HCT116 (cell line): ENCODE measurements at regions not wholly inside any gene's neighbourhood (a gene's known extent, or its start where the extent isn't known, plus 50 kb on each side); places are given as distances from the start of the nearest gene placed in this dataset.

Experiments
- ATAC-seq: fragments of 200-7000 bp; cut with Tn5 transposase; 2 replicates; pipeline ENCODE4 v1.9.1; 2020; ENCODE audit warnings: mild to moderate bottlenecking, moderate library complexity
- BruUV-seq: library from RNA; stranded (reverse); fragments of 400-500 nt; replicated peaks from 2 replicates; lab custom pipeline; 2021; lab: Mats Ljungman, UMichigan
- CTCF ChIA-PET: fragments of 300-600 bp; sonication (Branson Sonifier 250); formaldehyde crosslinking; loops from one replicate; lab custom pipeline; 2021; ENCODE audit warnings: antibody characterized with exemption; lab: Charles Lee
- POLR2A ChIA-PET: fragments of 300-600, 350-600 bp; sonication (Branson Sonifier 250); formaldehyde crosslinking; loops from one replicate; lab custom pipeline; 2021; ENCODE audit warnings: antibody characterized with exemption; lab: Charles Lee
- RAD21 ChIA-PET, 2 experiments: fragments of 300-600 bp; sonication (Branson Sonifier 250); formaldehyde crosslinking; loops; one replicate each; lab custom pipeline; 2023; ENCODE audit warnings: low total read pairs in 2 of 2; ENCODE audit not compliant: uncharacterized antibody in 2 of 2, unreplicated experiment in 2 of 2, low non-redundant PET in 1 of 2; lab: Charles Lee
- DNase-seq: peaks from one replicate; pipeline ENCODE4 v3.0.0-alpha.2; 2010; ENCODE audit warnings: low read depth, low spot score
- H2AFZ ChIP-seq: fragments of 200-600 bp; shearing (Covaris generic), sonication (generic); 2 replicates; pipeline ENCODE4 v1.6.1; 2017; ENCODE audit warnings: low read depth, mixed run types, mixed read lengths, antibody characterized with exemption, low read length; ENCODE audit not compliant: poor library complexity, severe bottlenecking
- H3K27ac ChIP-seq: 2 replicates; pipeline ENCODE4 v1.5.1; 2012; ENCODE audit warnings: low read depth, low read length
- H3K27me3 ChIP-seq: fragments of 200-600 bp; sonication (generic); 2 replicates; pipeline ENCODE4 v1.6.1; 2016; ENCODE audit warnings: mixed run types, low read length, mixed read lengths; ENCODE audit not compliant: insufficient read depth
- H3K36me3 ChIP-seq, 2 experiments: fragments of 200-500 bp in 1 of 2; fragments of 200-600 bp in 1 of 2; sonication (Bioruptor generic) in 1 of 2; sonication (generic) in 1 of 2; 2 replicates each; pipeline versions ENCODE4 v1.5.1 to v1.6.1; 2014 to 2016; ENCODE audit warnings: low read length in 2 of 2, inconsistent platforms in 1 of 2, mixed read lengths in 1 of 2, mixed run types in 1 of 2; ENCODE audit not compliant: insufficient read depth in 2 of 2, control insufficient read depth in 1 of 2
- H3K4me1 ChIP-seq, 2 experiments: fragments of 200-600 bp in 1 of 2; sonication (generic) in 1 of 2; 2 replicates each; pipeline versions ENCODE4 v1.5.1 to v1.6.1; 2012 to 2017; ENCODE audit warnings: low read length in 2 of 2, inconsistent platforms in 1 of 2, mild to moderate bottlenecking in 1 of 2, mixed read lengths in 1 of 2, mixed run types in 1 of 2, moderate library complexity in 1 of 2; ENCODE audit not compliant: insufficient read depth in 2 of 2, control insufficient read depth in 1 of 2
- H3K4me2 ChIP-seq: fragments of 200-600 bp; sonication (generic); 2 replicates; pipeline ENCODE4 v1.6.1; 2017; ENCODE audit warnings: mixed run types, low read length, mixed read lengths
- H3K4me3 ChIP-seq, 2 experiments: fragments of 200-600 bp in 1 of 2; sonication (generic) in 1 of 2; replicated peaks in 1 of 2; 2 replicates each; pipeline ENCODE4 v1.5.1; 2011 to 2016; ENCODE audit warnings: low read length in 2 of 2, control low read depth in 1 of 2, low read depth in 1 of 2, mild to moderate bottlenecking in 1 of 2, mixed read lengths in 1 of 2, mixed run types in 1 of 2
- H3K79me2 ChIP-seq: fragments of 200-600 bp; sonication (generic); 2 replicates; pipeline ENCODE4 v1.6.1; 2017; ENCODE audit warnings: mild to moderate bottlenecking, mixed run types, low read length, moderate library complexity, mixed read lengths; ENCODE audit not compliant: insufficient read depth
- H3K9ac ChIP-seq: fragments of 200-600 bp; sonication (generic); 2 replicates; pipeline ENCODE4 v1.6.1; 2016; ENCODE audit warnings: low read length, mixed read lengths
- H3K9me2 ChIP-seq: fragments of 200-600 bp; sonication (generic), shearing (Covaris generic); 2 replicates; pipeline ENCODE4 v1.6.1; 2017; ENCODE audit warnings: mixed run types, mild to moderate bottlenecking, moderate library complexity; ENCODE audit not compliant: insufficient read depth
- H3K9me3 ChIP-seq, 2 experiments: fragments of 200-500 bp in 1 of 2; fragments of 200-600 bp in 1 of 2; sonication (Bioruptor generic) in 1 of 2; sonication (generic) in 1 of 2; 2 replicates each; pipeline ENCODE4 v1.6.1; 2014 to 2017; ENCODE audit warnings: low read length in 2 of 2, mixed read lengths in 2 of 2, inconsistent platforms in 1 of 2, low read depth in 1 of 2, mild to moderate bottlenecking in 1 of 2, mixed run types in 1 of 2, moderate library complexity in 1 of 2; ENCODE audit not compliant: control insufficient read depth in 1 of 2, insufficient read depth in 1 of 2
- H4K20me1 ChIP-seq: fragments of 200-600 bp; sonication (generic), shearing (Covaris generic); 2 replicates; pipeline ENCODE4 v1.6.1; 2017; ENCODE audit warnings: mixed run types, mild to moderate bottlenecking, moderate library complexity; ENCODE audit not compliant: insufficient read depth
- CEBPB ChIP-seq: IDR thresholded peaks from 2 replicates; pipeline ENCODE4 v1.6.1; 2012; ENCODE audit warnings: low read depth
- EGR1 ChIP-seq: IDR thresholded peaks from 2 replicates; pipeline ENCODE4 v1.6.1; 2012; ENCODE audit warnings: low read depth
- ELF1 ChIP-seq: IDR thresholded peaks from 2 replicates; pipeline ENCODE4 v1.6.1; 2012; ENCODE audit warnings: low read depth, borderline replicate concordance
- EZH2 ChIP-seq: fragments of 200-600 bp; sonication (generic); IDR thresholded peaks from 2 replicates; pipeline ENCODE4 v1.6.1; 2017; ENCODE audit warnings: antibody characterized with exemption, mixed run types
- EZH2phosphoT487 ChIP-seq: fragments of 200-600 bp; IDR thresholded peaks from 2 replicates; pipeline ENCODE4 v1.6.1; 2018; ENCODE audit warnings: antibody characterized with exemption, borderline replicate concordance
- FOSL1 ChIP-seq: IDR thresholded peaks from 2 replicates; pipeline ENCODE4 v1.6.1; 2012; ENCODE audit warnings: low read depth
- JUND ChIP-seq: IDR thresholded peaks from 2 replicates; pipeline ENCODE4 v1.6.1; 2012
- POLR2A ChIP-seq: IDR thresholded peaks from 2 replicates; pipeline ENCODE4 v1.7.0; 2011; ENCODE audit warnings: borderline replicate concordance; ENCODE audit not compliant: insufficient read depth, insufficient read length; ENCODE audit errors: extremely low read depth
- POLR2AphosphoS5 ChIP-seq: IDR thresholded peaks from 2 replicates; pipeline ENCODE4 v1.6.1; 2011; ENCODE audit warnings: mild to moderate bottlenecking, low read depth, low read length, moderate library complexity
- RAD21 ChIP-seq: IDR thresholded peaks from 2 replicates; pipeline ENCODE4 v1.6.1; 2012; ENCODE audit warnings: low read depth, mild to moderate bottlenecking
- SIN3A ChIP-seq: IDR thresholded peaks from 2 replicates; pipeline ENCODE4 v1.6.1; 2012; ENCODE audit warnings: low read depth
- TCF7L2 ChIP-seq: IDR thresholded peaks from 2 replicates; pipeline ENCODE4 v1.7.0; 2011; ENCODE audit warnings: borderline replicate concordance, inconsistent platforms; ENCODE audit not compliant: insufficient read depth, insufficient read length; ENCODE audit errors: extremely low read depth
- YY1 ChIP-seq: IDR thresholded peaks from 2 replicates; pipeline ENCODE4 v1.6.1; 2011; ENCODE audit warnings: low read length, low read depth, moderate library complexity, mild to moderate bottlenecking; ENCODE audit not compliant: insufficient replicate concordance; ENCODE audit errors: extremely low read depth
- ZFX ChIP-seq: fragments of 450-650 bp; IDR thresholded peaks from 2 replicates; pipeline ENCODE4 v1.6.1; 2017
- ZNF274 ChIP-seq: fragments of 200-500 bp; sonication (Bioruptor generic); IDR thresholded peaks from 2 replicates; pipeline ENCODE4 v1.6.1; 2014; ENCODE audit warnings: mild to moderate bottlenecking, low read depth, low read length, inconsistent platforms
- intact Hi-C: fragments of 100-400 bp; cut with micrococcal nuclease; formaldehyde crosslinking; loops from 2 replicates; pipeline ENCODE4 v1.10.0; 2022
- TF ChIP-seq, protein P1 (sequence below): IDR thresholded peaks from 2 replicates; pipeline ENCODE4 v1.6.1; 2012
- TF ChIP-seq, protein P2 (sequence below), 3 experiments: fragments of 200-600 bp in 1 of 3; sonication (generic) in 1 of 3; IDR thresholded peaks in 2 of 3; conservative IDR thresholded peaks in 1 of 3; 2 replicates each; pipeline ENCODE4 v1.5.1; 2012 to 2017; ENCODE audit warnings: low read depth in 2 of 3, low read length in 2 of 3, antibody characterized with exemption in 1 of 3, borderline replicate concordance in 1 of 3, control low read depth in 1 of 3, mild to moderate bottlenecking in 1 of 3, mixed read lengths in 1 of 3, mixed run types in 1 of 3, moderate library complexity in 1 of 3; ENCODE audit not compliant: insufficient read depth in 1 of 3
- TF ChIP-seq, protein P3 (sequence below): IDR thresholded peaks from 2 replicates; pipeline ENCODE4 v1.6.1; 2012; ENCODE audit warnings: low read depth
- TF ChIP-seq, protein P4 (sequence below): IDR thresholded peaks from 2 replicates; pipeline ENCODE4 v1.6.1; 2011; ENCODE audit warnings: mild to moderate bottlenecking, low read length, moderate library complexity; ENCODE audit not compliant: insufficient replicate concordance; ENCODE audit errors: extremely low read depth

DNA sequence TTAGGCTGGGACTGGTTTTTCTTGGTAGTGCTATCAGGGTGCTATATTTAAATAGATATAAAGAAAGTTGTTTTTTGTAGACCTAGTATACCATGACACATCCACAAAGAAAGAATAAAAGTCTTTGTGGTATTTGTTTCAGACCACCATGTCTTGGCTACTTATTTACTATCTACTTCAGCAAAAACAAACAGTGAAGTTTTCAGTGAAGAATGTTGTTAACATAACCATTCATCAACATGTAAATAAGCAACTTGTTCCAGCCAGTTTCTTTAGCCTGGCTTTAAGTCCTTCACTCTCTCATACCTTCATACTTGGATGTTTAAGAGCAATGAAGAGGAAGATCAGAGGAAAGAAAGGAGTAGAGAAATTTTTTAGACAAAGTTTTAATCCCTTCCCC, 624.1 kb downstream of the CD109 start:
- H3K27ac ChIP-seq: no peak overlapping the region
- no peaks in the 10 kb centered on the region for H3K9me3 ChIP-seq
- no peaks in the 10 kb centered on the region for H3K36me3 ChIP-seq
- no TSS peak for BruUV-seq
- ChIA-PET CTCF (no interaction called here), RAD21 (no interaction called here), POLR2A (no interaction called here)
- H3K9ac ChIP-seq: no peak overlapping the region
- no peaks in the 10 kb centered on the region for H4K20me1 ChIP-seq
- no peaks in the 10 kb centered on the region for H3K9me2 ChIP-seq
- no peaks in the 10 kb centered on the region for H3K4me1 ChIP-seq
- no peaks in the 10 kb centered on the region for H3K27me3 ChIP-seq
- no peak for ATAC-seq
- intact Hi-C loops: no loop called here
- H3K4me3 ChIP-seq: no peak overlapping the region
- no peak for TF ChIP-seq ZNF274
- TF ChIP-seq FOSL1: no peak
- TF ChIP-seq, protein P1, sequence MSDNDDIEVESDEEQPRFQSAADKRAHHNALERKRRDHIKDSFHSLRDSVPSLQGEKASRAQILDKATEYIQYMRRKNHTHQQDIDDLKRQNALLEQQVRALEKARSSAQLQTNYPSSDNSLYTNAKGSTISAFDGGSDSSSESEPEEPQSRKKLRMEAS: no peak
- no peak for TF ChIP-seq YY1
- no peak for TF ChIP-seq ZFX
- TF ChIP-seq, protein P2, sequence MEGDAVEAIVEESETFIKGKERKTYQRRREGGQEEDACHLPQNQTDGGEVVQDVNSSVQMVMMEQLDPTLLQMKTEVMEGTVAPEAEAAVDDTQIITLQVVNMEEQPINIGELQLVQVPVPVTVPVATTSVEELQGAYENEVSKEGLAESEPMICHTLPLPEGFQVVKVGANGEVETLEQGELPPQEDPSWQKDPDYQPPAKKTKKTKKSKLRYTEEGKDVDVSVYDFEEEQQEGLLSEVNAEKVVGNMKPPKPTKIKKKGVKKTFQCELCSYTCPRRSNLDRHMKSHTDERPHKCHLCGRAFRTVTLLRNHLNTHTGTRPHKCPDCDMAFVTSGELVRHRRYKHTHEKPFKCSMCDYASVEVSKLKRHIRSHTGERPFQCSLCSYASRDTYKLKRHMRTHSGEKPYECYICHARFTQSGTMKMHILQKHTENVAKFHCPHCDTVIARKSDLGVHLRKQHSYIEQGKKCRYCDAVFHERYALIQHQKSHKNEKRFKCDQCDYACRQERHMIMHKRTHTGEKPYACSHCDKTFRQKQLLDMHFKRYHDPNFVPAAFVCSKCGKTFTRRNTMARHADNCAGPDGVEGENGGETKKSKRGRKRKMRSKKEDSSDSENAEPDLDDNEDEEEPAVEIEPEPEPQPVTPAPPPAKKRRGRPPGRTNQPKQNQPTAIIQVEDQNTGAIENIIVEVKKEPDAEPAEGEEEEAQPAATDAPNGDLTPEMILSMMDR (IDR thresholded peaks at IDR 0.05 in 2 of 3, conservative IDR thresholded peaks at IDR 0.05 in 1 of 3; ENCODE audit: borderline replicate concordance in 1 of 3, insufficient read depth in 1 of 3, low read depth in 2 of 3, low read length in 2 of 3): no peak
- no peak for TF ChIP-seq RAD21
- no peak for TF ChIP-seq TCF7L2
- no peak for TF ChIP-seq SIN3A
- TF ChIP-seq EZH2phosphoT487: no peak
- TF ChIP-seq EGR1: no peak
- TF ChIP-seq, protein P3, sequence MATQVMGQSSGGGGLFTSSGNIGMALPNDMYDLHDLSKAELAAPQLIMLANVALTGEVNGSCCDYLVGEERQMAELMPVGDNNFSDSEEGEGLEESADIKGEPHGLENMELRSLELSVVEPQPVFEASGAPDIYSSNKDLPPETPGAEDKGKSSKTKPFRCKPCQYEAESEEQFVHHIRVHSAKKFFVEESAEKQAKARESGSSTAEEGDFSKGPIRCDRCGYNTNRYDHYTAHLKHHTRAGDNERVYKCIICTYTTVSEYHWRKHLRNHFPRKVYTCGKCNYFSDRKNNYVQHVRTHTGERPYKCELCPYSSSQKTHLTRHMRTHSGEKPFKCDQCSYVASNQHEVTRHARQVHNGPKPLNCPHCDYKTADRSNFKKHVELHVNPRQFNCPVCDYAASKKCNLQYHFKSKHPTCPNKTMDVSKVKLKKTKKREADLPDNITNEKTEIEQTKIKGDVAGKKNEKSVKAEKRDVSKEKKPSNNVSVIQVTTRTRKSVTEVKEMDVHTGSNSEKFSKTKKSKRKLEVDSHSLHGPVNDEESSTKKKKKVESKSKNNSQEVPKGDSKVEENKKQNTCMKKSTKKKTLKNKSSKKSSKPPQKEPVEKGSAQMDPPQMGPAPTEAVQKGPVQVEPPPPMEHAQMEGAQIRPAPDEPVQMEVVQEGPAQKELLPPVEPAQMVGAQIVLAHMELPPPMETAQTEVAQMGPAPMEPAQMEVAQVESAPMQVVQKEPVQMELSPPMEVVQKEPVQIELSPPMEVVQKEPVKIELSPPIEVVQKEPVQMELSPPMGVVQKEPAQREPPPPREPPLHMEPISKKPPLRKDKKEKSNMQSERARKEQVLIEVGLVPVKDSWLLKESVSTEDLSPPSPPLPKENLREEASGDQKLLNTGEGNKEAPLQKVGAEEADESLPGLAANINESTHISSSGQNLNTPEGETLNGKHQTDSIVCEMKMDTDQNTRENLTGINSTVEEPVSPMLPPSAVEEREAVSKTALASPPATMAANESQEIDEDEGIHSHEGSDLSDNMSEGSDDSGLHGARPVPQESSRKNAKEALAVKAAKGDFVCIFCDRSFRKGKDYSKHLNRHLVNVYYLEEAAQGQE: no peak
- no peak for TF ChIP-seq CEBPB
- TF ChIP-seq POLR2A: no peak
- no peak for TF ChIP-seq JUND
- no peak for TF ChIP-seq EZH2
- TF ChIP-seq, protein P4, sequence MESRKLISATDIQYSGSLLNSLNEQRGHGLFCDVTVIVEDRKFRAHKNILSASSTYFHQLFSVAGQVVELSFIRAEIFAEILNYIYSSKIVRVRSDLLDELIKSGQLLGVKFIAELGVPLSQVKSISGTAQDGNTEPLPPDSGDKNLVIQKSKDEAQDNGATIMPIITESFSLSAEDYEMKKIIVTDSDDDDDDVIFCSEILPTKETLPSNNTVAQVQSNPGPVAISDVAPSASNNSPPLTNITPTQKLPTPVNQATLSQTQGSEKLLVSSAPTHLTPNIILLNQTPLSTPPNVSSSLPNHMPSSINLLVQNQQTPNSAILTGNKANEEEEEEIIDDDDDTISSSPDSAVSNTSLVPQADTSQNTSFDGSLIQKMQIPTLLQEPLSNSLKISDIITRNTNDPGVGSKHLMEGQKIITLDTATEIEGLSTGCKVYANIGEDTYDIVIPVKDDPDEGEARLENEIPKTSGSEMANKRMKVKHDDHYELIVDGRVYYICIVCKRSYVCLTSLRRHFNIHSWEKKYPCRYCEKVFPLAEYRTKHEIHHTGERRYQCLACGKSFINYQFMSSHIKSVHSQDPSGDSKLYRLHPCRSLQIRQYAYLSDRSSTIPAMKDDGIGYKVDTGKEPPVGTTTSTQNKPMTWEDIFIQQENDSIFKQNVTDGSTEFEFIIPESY: no peak
- no peak for TF ChIP-seq POLR2AphosphoS5
- no peak for TF ChIP-seq ELF1
- no peak for DNase-seq
- no peak overlapping the region for H2AFZ ChIP-seq
- no peaks in the 10 kb centered on the region for H3K79me2 ChIP-seq
- no peak overlapping the region for H3K4me2 ChIP-seq
